Keratinocyte (primary cell): ENCODE measurements at regions not wholly inside any gene's neighbourhood (a gene's known extent, or its start where the extent isn't known, plus 50 kb on each side); places are given as distances from the start of the nearest gene placed in this dataset.

Experiments
- DNase-seq: peaks from one replicate; pipeline ENCODE4 v3.0.0-alpha.2; 2011; ENCODE audit warnings: low read depth, missing footprints, low spot score
- FAIRE-seq: peaks from 2 replicates; lab custom pipeline; 2011; peaks lifted over from hg19 to GRCh38; lab: Jason Lieb, UNC
- H2AFZ ChIP-seq: 2 replicates; pipeline ENCODE4 v1.6.0; 2012; ENCODE audit warnings: low read length, control low read depth, inconsistent platforms; ENCODE audit not compliant: control insufficient read depth
- H3K27ac ChIP-seq: 2 replicates; pipeline ENCODE4 v1.5.1; 2011; ENCODE audit warnings: low read length; ENCODE audit not compliant: control insufficient read depth, insufficient read depth
- H3K27me3 ChIP-seq: 3 replicates; pipeline ENCODE4 v1.6.0; 2011; ENCODE audit warnings: low read length; ENCODE audit not compliant: control insufficient read depth, insufficient read depth; ENCODE audit errors: extremely low read depth
- H3K36me3 ChIP-seq, 2 experiments: 2 replicates in 1 of 2; 3 replicates in 1 of 2; pipeline ENCODE4 v1.5.1; 2011; ENCODE audit warnings: low read length in 2 of 2, mild to moderate bottlenecking in 1 of 2; ENCODE audit not compliant: control insufficient read depth in 2 of 2, insufficient read depth in 2 of 2; ENCODE audit errors: extremely low read depth in 1 of 2
- H3K4me1 ChIP-seq: 3 replicates; pipeline ENCODE4 v1.5.1; 2011; ENCODE audit warnings: low read length; ENCODE audit not compliant: control insufficient read depth, insufficient read depth; ENCODE audit errors: extremely low read depth
- H3K4me2 ChIP-seq: 3 replicates; pipeline ENCODE4 v1.6.0; 2011; ENCODE audit warnings: low read depth, low read length; ENCODE audit not compliant: control insufficient read depth, insufficient read depth; ENCODE audit errors: extremely low read depth
- H3K4me3 ChIP-seq, 3 experiments: fragments of 200-600 bp in 1 of 3; sonication (generic) in 1 of 3; 2 replicates in 2 of 3; 3 replicates in 1 of 3; pipeline ENCODE4 v1.5.1; 2011 to 2016; ENCODE audit warnings: low read length in 3 of 3, mild to moderate bottlenecking in 3 of 3, control low read depth in 2 of 3, inconsistent platforms in 1 of 3, low read depth in 1 of 3, mixed read lengths in 1 of 3, mixed run types in 1 of 3, moderate library complexity in 1 of 3; ENCODE audit not compliant: control insufficient read depth in 2 of 3, insufficient read depth in 2 of 3; ENCODE audit errors: extremely low read depth in 1 of 3
- H3K79me2 ChIP-seq: 2 replicates; pipeline ENCODE4 v1.6.0; 2012; ENCODE audit warnings: low read length; ENCODE audit not compliant: control insufficient read depth, insufficient read depth
- H3K9ac ChIP-seq: 3 replicates; pipeline ENCODE4 v1.6.0; 2011; ENCODE audit warnings: low read length; ENCODE audit not compliant: control insufficient read depth, insufficient read depth; ENCODE audit errors: extremely low read depth
- H3K9me1 ChIP-seq: 3 replicates; pipeline ENCODE4 v1.6.0; 2011; ENCODE audit warnings: low read length; ENCODE audit not compliant: control insufficient read depth, insufficient read depth; ENCODE audit errors: extremely low read depth
- H3K9me3 ChIP-seq: 2 replicates; pipeline ENCODE4 v1.5.1; 2012; ENCODE audit warnings: low read depth, low read length; ENCODE audit not compliant: control insufficient read depth
- H4K20me1 ChIP-seq: 3 replicates; pipeline ENCODE4 v1.6.0; 2011; ENCODE audit warnings: low read length; ENCODE audit not compliant: control insufficient read depth, insufficient read depth; ENCODE audit errors: extremely low read depth
- EZH2 ChIP-seq: IDR thresholded peaks from one replicate; pipeline ENCODE4 v1.6.1; 2012; ENCODE audit warnings: inconsistent platforms, mild to moderate bottlenecking, low read length, moderate library complexity
- dilution Hi-C: fragments of 300-500 bp; cut with MboI; formaldehyde crosslinking; loops from one replicate; pipeline ENCODE4 v1.7.0; 2020; ENCODE audit warnings: low sequenced_read_pairs; ENCODE audit not compliant: extremely low pct_ligation_motif_present
- TF ChIP-seq, protein P1 (sequence below), 3 experiments: IDR thresholded peaks in 1 of 3; conservative IDR thresholded peaks in 1 of 3; optimal IDR thresholded peaks in 1 of 3; 2 replicates in 2 of 3; 3 replicates in 1 of 3; pipeline versions ENCODE3 to v1.5.1; 2011; ENCODE audit warnings: low read length in 3 of 3, mild to moderate bottlenecking in 3 of 3, moderate library complexity in 2 of 3, control low read depth in 1 of 3, inconsistent platforms in 1 of 3; ENCODE audit not compliant: insufficient read depth in 2 of 3; ENCODE audit errors: extremely low read depth in 1 of 3

DNA sequence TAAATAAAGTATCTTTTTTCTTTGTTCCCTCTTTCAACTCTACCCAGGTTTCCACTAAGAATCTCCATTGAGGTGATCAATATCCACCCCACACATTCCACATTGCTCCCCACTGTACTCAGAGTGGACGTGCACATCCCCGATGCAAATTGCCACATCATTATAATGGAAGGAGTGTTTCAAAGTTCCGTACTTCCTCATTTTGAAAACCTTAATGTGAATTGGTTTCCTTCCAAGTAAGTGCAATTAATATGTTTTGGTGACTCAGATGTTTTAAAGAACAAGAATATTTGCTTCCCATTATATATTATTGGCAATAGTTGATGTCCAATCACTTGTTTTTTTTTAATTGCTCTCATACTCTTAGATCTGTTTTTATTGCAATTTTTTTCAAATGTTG lies 463.6 kb downstream of the HACE1 start:
- no peaks in the 10 kb centered on the region for H3K27me3 ChIP-seq
- no peaks in the 10 kb centered on the region for H3K9me3 ChIP-seq
- FAIRE-seq (no peak), DNase-seq (no peak)
- no peaks in the 10 kb centered on the region for H3K9me1 ChIP-seq
- dilution Hi-C loops, result no loop called here
- H3K27ac ChIP-seq, result no peak overlapping the region
- H3K4me2 ChIP-seq, result no peak overlapping the region
- H2AFZ ChIP-seq, result no peak overlapping the region
- H3K4me3 ChIP-seq, result no peak overlapping the region
- no peak overlapping the region for H3K9ac ChIP-seq
- no peaks in the 10 kb centered on the region for H3K36me3 ChIP-seq
- no peaks in the 10 kb centered on the region for H3K79me2 ChIP-seq
- H4K20me1 ChIP-seq, result no peaks in the 10 kb centered on the region
- H3K4me1 ChIP-seq, result no peaks in the 10 kb centered on the region
- TF ChIP-seq EZH2, result no peak
- TF ChIP-seq, protein P1, sequence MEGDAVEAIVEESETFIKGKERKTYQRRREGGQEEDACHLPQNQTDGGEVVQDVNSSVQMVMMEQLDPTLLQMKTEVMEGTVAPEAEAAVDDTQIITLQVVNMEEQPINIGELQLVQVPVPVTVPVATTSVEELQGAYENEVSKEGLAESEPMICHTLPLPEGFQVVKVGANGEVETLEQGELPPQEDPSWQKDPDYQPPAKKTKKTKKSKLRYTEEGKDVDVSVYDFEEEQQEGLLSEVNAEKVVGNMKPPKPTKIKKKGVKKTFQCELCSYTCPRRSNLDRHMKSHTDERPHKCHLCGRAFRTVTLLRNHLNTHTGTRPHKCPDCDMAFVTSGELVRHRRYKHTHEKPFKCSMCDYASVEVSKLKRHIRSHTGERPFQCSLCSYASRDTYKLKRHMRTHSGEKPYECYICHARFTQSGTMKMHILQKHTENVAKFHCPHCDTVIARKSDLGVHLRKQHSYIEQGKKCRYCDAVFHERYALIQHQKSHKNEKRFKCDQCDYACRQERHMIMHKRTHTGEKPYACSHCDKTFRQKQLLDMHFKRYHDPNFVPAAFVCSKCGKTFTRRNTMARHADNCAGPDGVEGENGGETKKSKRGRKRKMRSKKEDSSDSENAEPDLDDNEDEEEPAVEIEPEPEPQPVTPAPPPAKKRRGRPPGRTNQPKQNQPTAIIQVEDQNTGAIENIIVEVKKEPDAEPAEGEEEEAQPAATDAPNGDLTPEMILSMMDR (optimal IDR thresholded peaks at IDR 0.05 in 1 of 3, IDR thresholded peaks at IDR 0.05 in 1 of 3, conservative IDR thresholded peaks at IDR 0.05 in 1 of 3; ENCODE audit: extremely low read depth in 1 of 3, insufficient read depth in 2 of 3, low read length in 3 of 3), result no peak

DNA sequence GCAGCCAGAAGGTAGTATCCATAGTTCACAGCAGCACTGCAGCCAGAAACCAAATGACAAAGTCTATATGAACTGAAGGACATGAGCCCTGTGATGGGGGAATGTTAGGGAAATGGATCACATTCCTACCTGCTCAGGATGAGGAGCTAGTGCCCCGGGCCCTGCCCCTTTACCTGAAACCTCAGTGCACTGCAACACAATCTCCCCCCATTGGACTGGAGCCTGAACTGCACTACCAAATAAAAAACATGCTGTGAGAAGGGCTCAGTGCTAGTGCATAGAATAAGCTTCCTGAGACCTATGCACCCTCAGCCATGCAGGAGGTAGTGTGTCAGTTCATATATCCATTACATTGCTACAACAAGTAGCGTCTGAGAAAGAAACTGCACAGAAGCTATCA lies 477.8 kb downstream of the HACE1 start:
- no peaks in the 10 kb centered on the region for H4K20me1 ChIP-seq
- H3K9ac ChIP-seq, result no peak overlapping the region
- H3K36me3 ChIP-seq, result no peaks in the 10 kb centered on the region
- dilution Hi-C loops, result no loop called here
- H3K9me1 ChIP-seq, result no peaks in the 10 kb centered on the region
- no peaks in the 10 kb centered on the region for H3K79me2 ChIP-seq
- TF ChIP-seq EZH2, result no peak
- TF ChIP-seq, protein P1 (optimal IDR thresholded peaks at IDR 0.05 in 1 of 3, IDR thresholded peaks at IDR 0.05 in 1 of 3, conservative IDR thresholded peaks at IDR 0.05 in 1 of 3; ENCODE audit: extremely low read depth in 1 of 3, insufficient read depth in 2 of 3, low read length in 3 of 3), result no peak
- H3K4me1 ChIP-seq, result no peaks in the 10 kb centered on the region
- DNase-seq, result no peak
- no peaks in the 10 kb centered on the region for H3K27me3 ChIP-seq
- H3K4me2 ChIP-seq, result no peak overlapping the region
- H3K27ac ChIP-seq, result no peak overlapping the region
- H3K4me3 ChIP-seq, result no peak overlapping the region
- no peak overlapping the region for H2AFZ ChIP-seq
- H3K9me3 ChIP-seq, result no peaks in the 10 kb centered on the region
- no peak for FAIRE-seq
